ENCODE measurements at regions not wholly inside any gene's neighbourhood (a gene's known extent, or its start where the extent isn't known, plus 50 kb on each side); places are given as distances from the start of the nearest gene placed in this dataset.

GRCh38 chr5:125269926-125270325 lies 523.5 kb upstream of the ZNF608 start:
- peaks cover 1% of the 10 kb centered on the region for H3K9me3 Mint-ChIP-seq (ENCODE audit: unreplicated experiment)

GRCh38 chr5:125272357-125272756 lies 525.9 kb upstream of the ZNF608 start:
- H3K27ac Mint-ChIP-seq (ENCODE audit: unreplicated experiment), result no peak overlapping the region
- DNase-seq, result no peak
- no peaks in the 10 kb centered on the region for H3K36me3 Mint-ChIP-seq (ENCODE audit: unreplicated experiment)
- TF ChIP-seq CTCF (IDR thresholded peaks at IDR 0.05; ENCODE audit: partially characterized antibody, unreplicated experiment), result no peak
- peaks cover 1% of the 10 kb centered on the region for H3K9me3 Mint-ChIP-seq (ENCODE audit: unreplicated experiment)
- H3K4me3 Mint-ChIP-seq (ENCODE audit: unreplicated experiment), result no peak overlapping the region
- H3K4me1 Mint-ChIP-seq (ENCODE audit: low read depth, unreplicated experiment), result peaks cover 15% of the 10 kb centered on the region
- H3K27me3 Mint-ChIP-seq (ENCODE audit: unreplicated experiment), result no peaks in the 10 kb centered on the region

More at GRCh38 chr5:125269926-125270325, 523.5 kb upstream of the ZNF608 start:
- no peak for TF ChIP-seq CTCF (IDR thresholded peaks at IDR 0.05; ENCODE audit: partially characterized antibody, unreplicated experiment)
- Mint-ChIP-seq H3K4me3 (ENCODE audit: unreplicated experiment) (no peak overlapping the region), H3K4me1 (ENCODE audit: low read depth, unreplicated experiment) (peaks cover 11% of the 10 kb centered on the region), H3K27me3 (ENCODE audit: unreplicated experiment) (peaks cover under 1% of the 10 kb centered on the region), H3K27ac (ENCODE audit: unreplicated experiment) (no peak overlapping the region), H3K36me3 (ENCODE audit: unreplicated experiment) (no peaks in the 10 kb centered on the region)
- DNase-seq, result no peak

GRCh38 chr5:125274211-125274610 lies 527.8 kb upstream of the ZNF608 start:
- TF ChIP-seq CTCF (IDR thresholded peaks at IDR 0.05; ENCODE audit: partially characterized antibody, unreplicated experiment), result no peak
- no peak for DNase-seq
- H3K27ac Mint-ChIP-seq (ENCODE audit: unreplicated experiment), result no peak overlapping the region
- H3K27me3 Mint-ChIP-seq (ENCODE audit: unreplicated experiment), result no peaks in the 10 kb centered on the region
- H3K4me3 Mint-ChIP-seq (ENCODE audit: unreplicated experiment), result no peak overlapping the region
- H3K9me3 Mint-ChIP-seq (ENCODE audit: unreplicated experiment), result peaks cover 1% of the 10 kb centered on the region
- no peaks in the 10 kb centered on the region for H3K36me3 Mint-ChIP-seq (ENCODE audit: unreplicated experiment)
- peaks cover 8% of the 10 kb centered on the region for H3K4me1 Mint-ChIP-seq (ENCODE audit: low read depth, unreplicated experiment)

GRCh38 chr5:125274938-125275724 lies 528.7 kb upstream of the ZNF608 start:
- DNase-seq, result no peak
- peaks cover 1% of the 10 kb centered on the region for H3K9me3 Mint-ChIP-seq (ENCODE audit: unreplicated experiment)
- peaks cover 8% of the 10 kb centered on the region for H3K4me1 Mint-ChIP-seq (ENCODE audit: low read depth, unreplicated experiment)
- H3K27me3 Mint-ChIP-seq (ENCODE audit: unreplicated experiment), result no peaks in the 10 kb centered on the region
- no peaks in the 10 kb centered on the region for H3K36me3 Mint-ChIP-seq (ENCODE audit: unreplicated experiment)
- no peak overlapping the region for H3K4me3 Mint-ChIP-seq (ENCODE audit: unreplicated experiment)
- no peak overlapping the region for H3K27ac Mint-ChIP-seq (ENCODE audit: unreplicated experiment)
- no peak for TF ChIP-seq CTCF (IDR thresholded peaks at IDR 0.05; ENCODE audit: partially characterized antibody, unreplicated experiment)

GRCh38 chr5:125275725-125276090 lies 529.3 kb upstream of the ZNF608 start:
- Mint-ChIP-seq H3K27ac (ENCODE audit: unreplicated experiment) (no peak overlapping the region), H3K4me1 (ENCODE audit: low read depth, unreplicated experiment) (peaks cover 8% of the 10 kb centered on the region), H3K9me3 (ENCODE audit: unreplicated experiment) (peaks cover 1% of the 10 kb centered on the region), H3K27me3 (ENCODE audit: unreplicated experiment) (no peaks in the 10 kb centered on the region), H3K4me3 (ENCODE audit: unreplicated experiment) (no peak overlapping the region), H3K36me3 (ENCODE audit: unreplicated experiment) (no peaks in the 10 kb centered on the region)
- TF ChIP-seq CTCF (IDR thresholded peaks at IDR 0.05; ENCODE audit: partially characterized antibody, unreplicated experiment), result no peak
- DNase-seq, result no peak

Data from glutamatergic neuron (in vitro differentiated cells).